Neural progenitor cell (in vitro differentiated cells): ENCODE measurements at regions not wholly inside any gene's neighbourhood (a gene's known extent, or its start where the extent isn't known, plus 50 kb on each side); places are given as distances from the start of the nearest gene placed in this dataset.

Experiments
- DNase-seq: peaks from one replicate; pipeline ENCODE4 v3.0.0-alpha.2; 2016; ENCODE audit warnings: low spot score
- H2AFZ ChIP-seq: fragments of 200-600 bp; sonication (generic); replicated peaks from 2 replicates; pipeline ENCODE4 v1.6.1; 2016; ENCODE audit warnings: antibody characterized with exemption
- H3F3A ChIP-seq: fragments of 200-600 bp; sonication (generic); 2 replicates; pipeline ENCODE4 v1.6.1; 2016; ENCODE audit warnings: antibody characterized with exemption, low read depth
- H3K27ac ChIP-seq: fragments of 200-600 bp; sonication (generic); 2 replicates; pipeline ENCODE4 v1.5.1; 2016; ENCODE audit warnings: mild to moderate bottlenecking
- H3K27me3 ChIP-seq: fragments of 200-600 bp; sonication (generic); 2 replicates; pipeline ENCODE4 v1.6.1; 2016; ENCODE audit warnings: mild to moderate bottlenecking, moderate library complexity
- H3K36me3 ChIP-seq: fragments of 200-600 bp; sonication (generic); 2 replicates; pipeline ENCODE4 v1.5.1; 2016
- H3K4me1 ChIP-seq: fragments of 200-600 bp; sonication (generic); 2 replicates; pipeline ENCODE4 v1.6.1; 2016; ENCODE audit warnings: mixed run types
- H3K4me2 ChIP-seq: fragments of 200-600 bp; sonication (generic); 2 replicates; pipeline ENCODE4 v1.6.1; 2016
- H3K4me3 ChIP-seq: fragments of 200-600 bp; sonication (generic); 2 replicates; pipeline ENCODE4 v1.5.1; 2016
- H3K79me2 ChIP-seq: fragments of 200-600 bp; sonication (generic); 2 replicates; pipeline ENCODE4 v1.6.1; 2016; ENCODE audit warnings: low read depth
- H3K9ac ChIP-seq: fragments of 200-600 bp; sonication (generic); 2 replicates; pipeline ENCODE4 v1.6.1; 2016
- H3K9me3 ChIP-seq: fragments of 200-600 bp; sonication (generic); 2 replicates; pipeline ENCODE4 v1.5.1; 2016; ENCODE audit warnings: low read depth
- H4K20me1 ChIP-seq: fragments of 200-600 bp; sonication (generic); 2 replicates; pipeline ENCODE4 v1.6.1; 2016; ENCODE audit warnings: low read depth
- H3K27ac Mint-ChIP-seq: 3 replicates; pipeline ENCODE4 v1.8.0; 2021; ENCODE audit warnings: mixed read lengths
- H3K27me3 Mint-ChIP-seq: 2 replicates; pipeline ENCODE4 v1.8.0; 2022; ENCODE audit warnings: low read depth, mild to moderate bottlenecking, inconsistent platforms, moderate library complexity, mixed read lengths; ENCODE audit not compliant: insufficient read depth
- H3K36me3 Mint-ChIP-seq: 3 replicates; pipeline ENCODE4 v1.8.0; 2021; ENCODE audit warnings: mixed read lengths
- H3K4me1 Mint-ChIP-seq: 3 replicates; pipeline ENCODE4 v1.8.0; 2021; ENCODE audit warnings: mixed read lengths
- H3K4me3 Mint-ChIP-seq: 3 replicates; pipeline ENCODE4 v1.8.0; 2021; ENCODE audit warnings: mild to moderate bottlenecking, moderate library complexity, mixed read lengths
- H3K9me3 Mint-ChIP-seq: 3 replicates; pipeline ENCODE4 v1.8.0; 2020; ENCODE audit warnings: mixed read lengths
- CTCF ChIP-seq: fragments of 200-600 bp; sonication (generic); IDR thresholded peaks from 2 replicates; pipeline ENCODE4 v1.5.1; 2017; ENCODE audit warnings: antibody characterized with exemption, mild to moderate bottlenecking
- EZH2 ChIP-seq: fragments of 200-600 bp; sonication (generic); IDR thresholded peaks from 2 replicates; pipeline ENCODE4 v1.6.1; 2017; ENCODE audit warnings: antibody characterized with exemption, mild to moderate bottlenecking, moderate library complexity
- EZH2phosphoT487 ChIP-seq: fragments of 200-600 bp; sonication (generic); IDR thresholded peaks from 2 replicates; pipeline ENCODE4 v1.6.1; 2017; ENCODE audit warnings: antibody characterized with exemption

DNA sequence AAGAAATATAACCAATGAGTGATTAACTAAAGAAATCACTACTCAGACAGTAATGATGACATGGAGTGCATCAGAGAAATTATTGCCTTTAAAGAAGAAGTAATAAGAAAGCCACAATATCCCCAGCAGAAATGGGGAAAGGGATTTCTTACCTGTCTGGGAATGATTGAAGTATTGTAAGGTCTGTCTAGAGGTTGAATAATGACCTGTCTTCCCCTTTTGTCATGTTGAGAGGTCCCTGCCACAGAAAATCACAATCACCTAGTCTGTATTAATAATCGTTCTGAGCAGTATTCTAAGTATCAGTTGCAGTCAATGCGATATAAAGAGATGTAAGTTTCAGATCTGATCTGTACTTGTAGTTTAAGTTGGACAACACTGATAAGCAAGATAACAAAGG, 349.1 kb upstream of the TPK1 start:
- Histone ChIP-seq H3K4me1 (no peaks in the 10 kb centered on the region), H3K4me2 (no peak overlapping the region), H3K4me3 (no peak overlapping the region), H3K36me3 (no peaks in the 10 kb centered on the region), H4K20me1 (no peaks in the 10 kb centered on the region), H3K9ac (no peak overlapping the region), H3K79me2 (no peaks in the 10 kb centered on the region), H2AFZ (no peak overlapping the region), H3K27me3 (no peaks in the 10 kb centered on the region), H3F3A (no peaks in the 10 kb centered on the region), H3K9me3 (no peaks in the 10 kb centered on the region), H3K27ac (no peak overlapping the region)
- Mint-ChIP-seq H3K4me3 (no peak overlapping the region), H3K4me1 (no peaks in the 10 kb centered on the region), H3K27ac (no peak overlapping the region), H3K36me3 (no peaks in the 10 kb centered on the region), H3K27me3 (peaks cover 3% of the 10 kb centered on the region), H3K9me3 (no peaks in the 10 kb centered on the region)
- no peak for DNase-seq
- TF ChIP-seq EZH2phosphoT487 (no peak), EZH2 (no peak), CTCF (no peak)

GRCh38 chr7:145183069-145183468, 347.2 kb upstream of the TPK1 start:
- no peaks in the 10 kb centered on the region for H3K36me3 Mint-ChIP-seq

GRCh38 chr7:145175366-145175765, 339.5 kb upstream of the TPK1 start:
- Histone ChIP-seq H3K9me3 (no peaks in the 10 kb centered on the region), H3K4me3 (no peak overlapping the region), H3K79me2 (no peaks in the 10 kb centered on the region), H3K27me3 (no peaks in the 10 kb centered on the region), H3F3A (no peaks in the 10 kb centered on the region), H3K27ac (no peak overlapping the region), H3K9ac (no peak overlapping the region), H4K20me1 (no peaks in the 10 kb centered on the region), H2AFZ (no peak overlapping the region), H3K4me2 (no peak overlapping the region), H3K4me1 (no peaks in the 10 kb centered on the region), H3K36me3 (no peaks in the 10 kb centered on the region)
- Mint-ChIP-seq H3K27me3 (no peaks in the 10 kb centered on the region), H3K4me3 (no peak overlapping the region), H3K36me3 (no peaks in the 10 kb centered on the region), H3K9me3 (no peaks in the 10 kb centered on the region), H3K4me1 (no peaks in the 10 kb centered on the region), H3K27ac (no peak overlapping the region)
- TF ChIP-seq EZH2 = no peak
- no peak for TF ChIP-seq EZH2phosphoT487
- no peak for TF ChIP-seq CTCF
- no peak for DNase-seq

More at GRCh38 chr7:145183069-145183468, 347.2 kb upstream of the TPK1 start:
- Histone ChIP-seq H3K36me3 (no peaks in the 10 kb centered on the region), H3K9me3 (no peaks in the 10 kb centered on the region), H3K4me3 (no peak overlapping the region), H3F3A (no peaks in the 10 kb centered on the region), H3K9ac (no peak overlapping the region), H2AFZ (no peak overlapping the region), H3K27me3 (no peaks in the 10 kb centered on the region), H3K79me2 (no peaks in the 10 kb centered on the region), H3K4me1 (no peaks in the 10 kb centered on the region), H4K20me1 (no peaks in the 10 kb centered on the region), H3K27ac (no peak overlapping the region), H3K4me2 (no peak overlapping the region)
- no peaks in the 10 kb centered on the region for H3K9me3 Mint-ChIP-seq
- no peak for TF ChIP-seq EZH2
- no peak for TF ChIP-seq CTCF
- no peak for TF ChIP-seq EZH2phosphoT487
- DNase-seq = no peak
- H3K4me1 Mint-ChIP-seq = no peaks in the 10 kb centered on the region
- peaks cover 3% of the 10 kb centered on the region for H3K27me3 Mint-ChIP-seq
- no peak overlapping the region for H3K27ac Mint-ChIP-seq
- H3K4me3 Mint-ChIP-seq = no peak overlapping the region

DNA sequence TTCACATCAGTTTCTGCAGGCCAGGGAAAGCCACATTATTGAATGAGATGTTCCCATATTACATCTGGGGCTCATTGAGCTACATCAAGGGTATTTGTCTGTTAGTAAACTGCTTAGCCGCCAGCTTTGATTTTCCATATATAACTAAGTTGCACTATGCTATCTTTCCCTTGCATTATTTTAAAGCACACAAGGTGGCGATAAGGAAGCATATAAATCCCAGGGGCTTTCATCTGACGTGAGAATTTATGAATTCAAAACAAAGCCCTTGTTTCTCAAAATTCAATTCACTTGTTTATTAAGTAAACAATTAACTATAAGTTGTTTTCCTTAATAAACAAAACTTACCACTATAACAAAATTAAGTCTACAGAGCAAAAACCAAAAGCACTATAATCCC, 334.1 kb upstream of the TPK1 start:
- Histone ChIP-seq H3K9me3 (no peaks in the 10 kb centered on the region), H2AFZ (no peak overlapping the region), H3F3A (no peaks in the 10 kb centered on the region), H3K9ac (no peak overlapping the region), H4K20me1 (no peaks in the 10 kb centered on the region), H3K27ac (no peak overlapping the region), H3K27me3 (no peaks in the 10 kb centered on the region), H3K4me3 (no peak overlapping the region), H3K4me1 (no peaks in the 10 kb centered on the region), H3K79me2 (no peaks in the 10 kb centered on the region), H3K4me2 (no peak overlapping the region), H3K36me3 (no peaks in the 10 kb centered on the region)
- no peaks in the 10 kb centered on the region for H3K4me1 Mint-ChIP-seq
- H3K4me3 Mint-ChIP-seq = no peak overlapping the region
- H3K27me3 Mint-ChIP-seq = no peaks in the 10 kb centered on the region
- no peaks in the 10 kb centered on the region for H3K36me3 Mint-ChIP-seq
- DNase-seq = no peak
- no peak overlapping the region for H3K27ac Mint-ChIP-seq
- H3K9me3 Mint-ChIP-seq = no peaks in the 10 kb centered on the region
- no peak for TF ChIP-seq EZH2
- TF ChIP-seq CTCF = peak; percentile 39
